Heart left ventricle (tissue), 16 donors: ENCODE measurements at regions not wholly inside any gene's neighbourhood (a gene's known extent, or its start where the extent isn't known, plus 50 kb on each side); places are given as distances from the start of the nearest gene placed in this dataset.

Experiments used
- ATAC-seq, 4 donors: fragments of 200-7000 bp; cut with Tn5 transposase; one replicate each; pipeline ENCODE4 v1.9.1; 2020 to 2022; ENCODE audit warnings: moderate library complexity in 4 of 4, mild to moderate bottlenecking in 3 of 4, moderate number of reproducible peaks in 1 of 4
- DNase-seq, 5 donors: peaks; one replicate each; pipeline ENCODE4 v3.0.0-alpha.2; 2020
- H3K27ac ChIP-seq, 12 donors: fragments of 200-600 bp; sonication (generic) in 4 of 12; one replicate each; pipeline versions ENCODE4 v1.5.0 to v1.8.0; 2016 to 2022; ENCODE audit warnings: mild to moderate bottlenecking in 2 of 12
- H3K27me3 ChIP-seq, 9 donors: fragments of 200-600 bp; sonication (generic) in 2 of 9; one replicate each; pipeline versions ENCODE4 v1.5.1 to v1.8.0; 2016 to 2022; ENCODE audit warnings: mild to moderate bottlenecking in 3 of 9
- H3K36me3 ChIP-seq, 9 donors: fragments of 200-600 bp; sonication (generic) in 2 of 9; one replicate each; pipeline versions ENCODE4 v1.5.0 to v1.8.0; 2018 to 2022; ENCODE audit warnings: mild to moderate bottlenecking in 2 of 9
- H3K4me1 ChIP-seq, 12 donors: fragments of 200-600 bp; sonication (generic) in 4 of 12; one replicate each; pipeline versions ENCODE4 v1.5.0 to v1.8.0; 2016 to 2022; ENCODE audit warnings: mild to moderate bottlenecking in 3 of 12
- H3K4me3 ChIP-seq, 12 donors: fragments of 200-600 bp; sonication (generic) in 4 of 12; one replicate each; pipeline versions ENCODE4 v1.5.0 to v1.8.0; 2017 to 2022; ENCODE audit warnings: mild to moderate bottlenecking in 9 of 12, moderate library complexity in 4 of 12
- H3K9me3 ChIP-seq, 12 donors: fragments of 200-600 bp; sonication (generic) in 4 of 12; one replicate each; pipeline versions ENCODE4 v1.5.0 to v1.8.0; 2016 to 2022; ENCODE audit warnings: mild to moderate bottlenecking in 1 of 12
- CTCF ChIP-seq, 12 donors: fragments of 200-600 bp; sonication (generic) in 4 of 12; IDR thresholded peaks; one replicate each; pipeline versions ENCODE4 v1.5.0 to v1.8.0; 2018 to 2022; ENCODE audit warnings: antibody characterized with exemption in 12 of 12, mild to moderate bottlenecking in 5 of 12
- POLR2A ChIP-seq, 2 donors: fragments of 450-650 bp; IDR thresholded peaks; one replicate each; pipeline ENCODE4 v1.6.1; 2017; ENCODE audit warnings: antibody characterized with exemption in 2 of 2, mild to moderate bottlenecking in 2 of 2, moderate library complexity in 2 of 2
- WGBS, 4 donors: extraction: QIAGEN DNeasy Blood & Tissue Kit in 2 of 4; methylation state at CpG; one replicate each; pipeline versions ENCODE4 v1.1.5 to v1.1.7; 2013 to 2018; 5-methylcytosine and 5-hydroxymethylcytosine counted together
- intact Hi-C, 10 donors: fragments of 100-400 bp; cut with DNase I; formaldehyde crosslinking; loops; one replicate each; pipeline versions ENCODE4 v1.11.1 to v1.14.2; 2022
- donor health status: ischemic (EF 13 %, LVEDD 7.1; RV severe dilation, severe dysfunction).
- donor health status: healthy with polysubstance abuse.
- donor health status: DM: no; HTN: yes; CAD: no.
- donor health status: DM: no; HTN: no; CAD: no.
- donor health status: ischemic (EF 25% LVEDD 6.9; RV normal size, moderate dysfunction).
- donor health status: ischemic (EF 25% LVEDD 5.7; RV mildly dilated, moderate dysfunction).
- donor health status: healthy.
- donor health status: DM: yes; HTN: yes; CAD: no.
- donor health status: ischemic (EF 35%, LVEDD 5.7; RV mildly dilated, moderate dysfunction).
- donor health status: nonischemic (EF 11% LVEDD 7.7; RV severe dilation, severe dysfunction).
- donor health status: DM: yes; HTN: yes; CAD: no.
- donor health status: PGD.
- donor health status: ischemic (EF 29% LVEDD 5.4; RV normal size, mild dysfunction).
- donor health status: nonischemic (EF 23%, LVEDD 6.1; RV moderate dilation, normal function).

GRCh38 chr14:54052696-54053385 is 96.2 kb upstream of the BMP4 start:
- no peak overlapping the region for H3K4me3 ChIP-seq
- 86 to 92% (median 89%) methylated on average over 2 of the region's 2 CpGs for WGBS, 4 donors

GRCh38 chr14:54053386-54053745 is 96.7 kb upstream of the BMP4 start:
- WGBS, 4 donors = 52 to 65% (median 58%) methylated on average over 2 of the region's 2 CpGs
- no peaks in the 10 kb centered on the region for H3K27me3 ChIP-seq
- no peak for ATAC-seq
- TF ChIP-seq POLR2A (IDR thresholded peaks at IDR 0.05) (no peak), CTCF (IDR thresholded peaks at IDR 0.05) (no peak)
- H3K4me3 ChIP-seq = no peak overlapping the region
- H3K27ac ChIP-seq = no peak overlapping the region
- H3K4me1 ChIP-seq = no peaks in the 10 kb centered on the region
- intact Hi-C loops = no loop called here
- no peak for DNase-seq
- no peaks in the 10 kb centered on the region for H3K9me3 ChIP-seq
- H3K36me3 ChIP-seq = no peaks in the 10 kb centered on the region

More at GRCh38 chr14:54052696-54053385, 96.2 kb upstream of the BMP4 start:
- no peak for TF ChIP-seq POLR2A (IDR thresholded peaks at IDR 0.05)
- no peak for TF ChIP-seq CTCF (IDR thresholded peaks at IDR 0.05)
- H3K9me3 ChIP-seq = no peaks in the 10 kb centered on the region
- ATAC-seq = no peak
- H3K27me3 ChIP-seq = no peaks in the 10 kb centered on the region
- no peak for DNase-seq
- intact Hi-C loops = no loop called here
- no peaks in the 10 kb centered on the region for H3K36me3 ChIP-seq
- no peak overlapping the region for H3K27ac ChIP-seq
- H3K4me1 ChIP-seq = no peaks in the 10 kb centered on the region

GRCh38 chr14:54058505-54058904 is 101.9 kb upstream of the BMP4 start:
- ATAC-seq (no peak), DNase-seq (no peak)
- TF ChIP-seq POLR2A (IDR thresholded peaks at IDR 0.05) (no peak), CTCF (IDR thresholded peaks at IDR 0.05) (no peak)
- H3K9me3 ChIP-seq = no peaks in the 10 kb centered on the region
- H3K4me1 ChIP-seq = no peaks in the 10 kb centered on the region
- 95 to 100% (median 96%) methylated on average over 2 of the region's 2 CpGs for WGBS, 4 donors
- intact Hi-C loops = no loop called here
- H3K36me3 ChIP-seq = no peaks in the 10 kb centered on the region
- no peak overlapping the region for H3K27ac ChIP-seq
- no peak overlapping the region for H3K4me3 ChIP-seq
- H3K27me3 ChIP-seq = no peaks in the 10 kb centered on the region

GRCh38 chr14:54083549-54084239 is 127.1 kb upstream of the BMP4 start:
- Histone ChIP-seq H3K36me3 (no peaks in the 10 kb centered on the region), H3K27ac (no peak overlapping the region), H3K4me1 (peaks cover 0 to 11% (median 0%) of the 10 kb centered on the region in 12 donors), H3K9me3 (no peaks in the 10 kb centered on the region), H3K27me3 (no peaks in the 10 kb centered on the region), H3K4me3 (no peak overlapping the region)
- ATAC-seq (no peak), DNase-seq (no peak)
- TF ChIP-seq CTCF (IDR thresholded peaks at IDR 0.05) (no peak), POLR2A (IDR thresholded peaks at IDR 0.05) (no peak)
- intact Hi-C loops = no loop called here
- WGBS, 4 donors = 93 to 97% (median 96%) methylated on average over 3 of the region's 3 CpGs
